HG03280 (cell line): ENCODE measurements at regions not wholly inside any gene's neighbourhood (a gene's known extent, or its start where the extent isn't known, plus 50 kb on each side); places are given as distances from the start of the nearest gene placed in this dataset.

Source experiments
- ATAC-seq: cut with Tn5 transposase; IDR thresholded peaks from one replicate; pipeline ENCODE4 v1.9.1; 2021; ENCODE audit warnings: mild to moderate bottlenecking, moderate library complexity; ENCODE audit not compliant: unreplicated experiment

DNA sequence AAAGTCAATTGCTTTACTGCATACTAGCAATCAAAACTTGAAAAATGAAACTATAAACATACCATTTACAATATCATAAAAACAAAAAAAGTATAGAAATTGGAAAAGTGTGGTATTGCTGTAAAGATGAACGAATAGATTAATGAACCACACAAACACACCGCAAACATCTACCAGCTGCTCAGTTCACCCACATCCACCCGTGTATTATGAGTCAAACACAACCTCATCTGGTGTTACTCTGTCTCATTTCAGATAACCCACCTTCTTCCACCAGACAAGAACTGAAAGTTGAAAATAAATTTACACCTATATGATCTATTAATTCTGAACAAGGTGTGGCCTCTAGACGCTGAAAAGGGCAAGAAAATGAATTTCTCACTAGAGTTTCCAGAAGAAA is 53.3 kb downstream of the BLID start:
- no peak for ATAC-seq

GRCh38 chr11:122059565-122059964 is 56.5 kb downstream of the BLID start:
- no peak for ATAC-seq

GRCh38 chr11:122050021-122050690 is 65.9 kb downstream of the BLID start:
- no peak for ATAC-seq

- no peak for ATAC-seq
Observed at GRCh38 chr11:122048401-122048800, 67.6 kb downstream of the BLID start.

DNA sequence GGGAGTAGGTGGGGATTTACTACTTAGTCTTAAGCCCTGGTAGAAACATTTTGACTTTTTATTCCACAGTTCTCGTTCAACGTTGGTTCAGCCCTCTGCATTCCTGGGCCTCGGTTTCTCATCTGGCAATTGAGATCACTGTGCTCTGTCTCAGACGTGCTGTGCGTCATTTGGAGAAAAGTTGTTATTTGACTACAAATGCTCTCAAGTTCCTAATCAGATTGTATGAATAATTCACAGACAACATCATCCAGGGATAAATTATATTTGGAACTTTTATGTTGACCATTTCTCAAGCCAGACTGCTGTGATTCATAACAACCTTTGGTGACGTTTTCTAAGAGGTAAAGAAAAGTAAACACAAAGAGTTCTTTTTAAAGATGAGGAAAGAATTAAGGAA is 69.2 kb downstream of the BLID start:
- no peak for ATAC-seq

DNA sequence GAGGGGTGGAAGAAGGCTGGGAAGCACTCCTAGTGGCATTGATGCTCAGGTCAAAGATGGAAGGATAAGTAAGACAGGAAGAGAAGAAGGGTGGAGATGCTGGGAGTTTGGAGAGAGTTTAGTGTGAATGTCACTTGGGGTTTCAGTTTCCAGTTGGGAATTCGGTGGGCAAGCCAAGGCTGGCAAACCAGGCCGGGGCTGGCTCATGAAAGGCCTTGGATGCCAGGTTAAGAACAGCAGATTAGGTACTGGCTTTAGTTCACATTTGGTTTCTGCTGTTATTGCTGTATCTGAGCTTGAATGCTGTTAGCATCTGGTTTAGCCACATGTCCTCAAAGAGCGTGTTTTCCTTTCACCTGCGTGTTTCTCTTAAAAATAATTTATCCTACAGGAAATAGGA is 69.6 kb downstream of the BLID start:
- no peak for ATAC-seq

GRCh38 chr11:122045181-122045586 is 70.8 kb downstream of the BLID start:
- no peak for ATAC-seq

DNA sequence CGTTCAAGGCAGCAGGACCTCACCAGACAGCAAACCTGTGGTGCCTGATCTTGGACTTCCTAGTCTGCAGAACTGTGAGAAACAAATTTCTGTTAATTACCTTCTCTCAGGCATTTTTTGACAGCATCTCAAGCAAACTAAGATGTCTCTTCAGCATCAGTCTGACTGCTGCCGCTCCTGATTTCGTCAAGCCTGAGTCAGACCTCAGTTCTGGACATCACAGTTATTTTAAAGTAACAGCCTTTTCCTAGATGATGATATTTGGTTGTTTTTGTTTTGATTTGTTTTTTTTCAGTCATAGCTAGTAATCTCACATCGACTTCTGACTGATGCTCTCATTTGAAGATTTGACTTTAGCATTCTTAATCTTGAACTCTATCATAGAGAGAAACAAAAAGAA is 71.9 kb downstream of the BLID start:
- no peak for ATAC-seq

DNA sequence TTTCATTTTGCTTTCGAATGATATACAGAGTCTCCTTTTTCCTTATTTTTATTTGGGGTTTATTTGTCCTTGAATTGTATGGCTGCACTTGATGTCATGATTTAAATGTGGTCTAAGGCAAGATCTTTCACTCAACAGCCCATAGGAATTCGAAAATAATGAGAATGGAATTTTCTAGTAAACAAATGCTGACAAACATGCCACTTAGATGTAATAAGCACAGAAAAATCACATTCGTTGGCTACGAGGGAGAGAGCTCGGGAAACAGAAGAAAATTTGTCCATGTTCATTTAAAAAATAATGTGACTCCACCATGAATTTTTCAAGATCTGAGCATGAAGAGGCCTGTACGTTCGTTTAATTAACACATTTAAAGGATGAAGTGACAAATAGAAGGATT is 73.0 kb downstream of the BLID start:
- no peak for ATAC-seq

- ATAC-seq: no peak
Observed at GRCh38 chr11:122040464-122040863, 75.6 kb downstream of the BLID start.

GRCh38 chr11:122038543-122038942 is 77.5 kb downstream of the BLID start:
- no peak for ATAC-seq

- ATAC-seq: no peak
Observed at GRCh38 chr11:122037911-122038310, 78.1 kb downstream of the BLID start.

DNA sequence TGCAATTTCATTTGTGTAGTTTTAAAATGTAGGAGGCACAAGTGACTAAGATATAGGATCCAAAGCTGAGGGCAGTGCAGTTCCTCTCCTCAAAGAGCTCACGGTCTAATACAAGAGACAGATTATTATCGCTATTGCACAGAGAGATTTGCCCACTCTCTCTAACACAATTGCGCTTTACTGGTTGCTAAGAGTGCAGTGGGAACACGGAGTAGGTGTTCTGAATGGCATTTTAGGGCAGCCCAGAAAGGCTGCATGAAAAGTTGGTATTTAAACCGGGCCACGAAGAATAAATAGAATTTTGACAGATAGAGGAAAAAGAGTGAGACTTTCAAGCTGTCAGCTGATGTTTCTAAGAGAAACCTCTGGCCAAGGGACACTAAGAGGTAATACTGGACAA is 79.5 kb downstream of the BLID start:
- no peak for ATAC-seq

- no peak for ATAC-seq
Observed at GRCh38 chr11:122036018-122036417, 80.0 kb downstream of the BLID start.

- no peak for ATAC-seq
Observed at GRCh38 chr11:122033631-122034030, 82.4 kb downstream of the BLID start.

DNA sequence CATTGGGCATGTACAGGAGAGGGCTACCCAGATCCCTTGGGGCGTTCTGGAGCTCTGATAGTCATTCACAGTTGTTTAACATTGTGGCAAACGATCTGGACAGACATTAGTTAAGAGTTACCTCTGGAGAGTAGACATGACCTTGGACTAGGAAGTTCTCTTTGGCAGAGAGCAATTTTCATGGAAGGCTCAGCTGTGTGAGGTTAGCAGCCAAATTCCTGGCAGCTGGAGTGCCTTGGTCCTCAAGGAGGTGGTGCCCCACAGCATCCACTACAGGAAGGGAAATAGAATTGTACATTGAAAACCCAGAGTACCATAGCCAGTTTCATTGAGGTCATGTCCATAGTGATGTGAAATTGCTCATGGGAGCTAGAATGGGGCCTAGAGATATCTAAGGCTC is 82.8 kb downstream of the BLID start:
- no peak for ATAC-seq

- ATAC-seq: no peak
Observed at GRCh38 chr11:122032317-122032716, 83.7 kb downstream of the BLID start.

GRCh38 chr11:122031813-122032212 is 84.2 kb downstream of the BLID start:
- no peak for ATAC-seq

GRCh38 chr11:122030286-122030685 is 85.7 kb downstream of the BLID start:
- ATAC-seq: no peak

DNA sequence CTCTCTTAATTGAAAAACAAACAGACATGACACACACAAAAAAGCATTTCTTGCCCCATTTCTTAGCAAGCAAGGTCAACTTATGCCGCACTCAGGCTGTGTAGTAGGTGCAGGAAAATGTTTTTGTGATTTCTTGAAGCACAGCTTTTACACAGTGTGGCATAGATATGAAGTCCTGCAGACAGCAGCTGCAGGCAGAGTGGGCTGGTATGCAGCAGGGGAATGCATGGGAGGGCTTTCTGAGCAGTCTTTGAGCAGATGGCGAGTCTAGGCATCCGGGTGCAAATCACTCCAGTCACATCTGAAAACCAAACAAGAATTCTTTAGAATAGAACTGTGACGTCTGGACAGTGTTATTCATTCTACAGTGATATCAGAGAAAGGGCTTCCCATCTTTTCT is 87.5 kb downstream of the BLID start:
- ATAC-seq: no peak

GRCh38 chr11:122028036-122028435 is 88.0 kb downstream of the BLID start:
- no peak for ATAC-seq

DNA sequence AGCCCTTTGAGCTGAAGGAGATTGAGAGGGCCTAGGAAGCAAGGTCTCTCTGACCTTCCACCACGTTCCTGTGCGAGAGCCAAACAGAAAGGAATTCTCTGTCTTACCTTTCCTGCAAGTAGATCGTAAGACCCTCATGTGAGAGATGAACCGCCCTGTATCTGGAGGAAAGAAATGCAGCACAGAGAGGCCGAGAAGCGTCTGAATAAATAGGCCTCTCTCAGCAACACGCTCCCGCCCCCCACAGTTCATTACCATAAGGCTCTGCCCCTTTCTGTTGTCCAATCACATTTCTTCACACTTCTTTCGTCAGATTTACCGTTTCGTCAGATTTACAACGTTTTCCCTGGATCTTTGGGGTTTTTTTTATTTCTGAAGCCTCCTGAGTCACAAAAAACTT is 90.3 kb downstream of the BLID start:
- no peak for ATAC-seq

DNA sequence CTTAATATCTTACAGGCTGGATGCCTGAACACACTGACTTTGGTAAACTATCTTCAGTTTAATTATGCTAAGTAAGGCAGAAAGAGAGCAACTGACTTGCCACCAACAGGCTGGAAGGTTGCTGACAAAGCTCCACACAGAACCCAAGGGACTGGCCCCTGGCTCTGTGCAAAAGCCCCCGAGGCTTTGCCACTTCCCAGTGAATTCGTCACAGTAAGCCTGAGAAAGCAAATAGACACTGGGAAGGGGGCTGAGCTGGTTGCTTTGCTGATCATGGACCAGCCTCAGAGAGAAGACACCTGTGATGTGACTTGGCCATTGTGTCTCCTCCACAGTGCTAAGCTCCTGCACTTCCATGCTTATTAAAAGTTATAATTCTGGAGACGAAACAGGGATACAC is 91.7 kb downstream of the BLID start:
- no peak for ATAC-seq
